SK-N-SH (cell line): ENCODE measurements at regions not wholly inside any gene's neighbourhood (a gene's known extent, or its start where the extent isn't known, plus 50 kb on each side); places are given as distances from the start of the nearest gene placed in this dataset.

Experiments used
- CTCF ChIA-PET: fragments of 300-600, 350-600 bp; formaldehyde crosslinking; extraction: SDS; loops from one replicate; lab custom pipeline; 2021; lab: Yijun Ruan, JAX
- POLR2A ChIA-PET: fragments of 350-600 bp; sonication (Branson Sonifier 250); formaldehyde crosslinking; extraction: SDS; loops from one replicate; lab custom pipeline; 2020; ENCODE audit warnings: antibody characterized with exemption, inconsistent platforms; lab: Yijun Ruan, JAX
- DNase-seq: peaks from one replicate; pipeline ENCODE4 v3.0.0; 2012
- H2AFZ ChIP-seq: fragments of 200-600 bp; sonication (generic); 2 replicates; pipeline ENCODE4 v1.8.1; 2016; ENCODE audit warnings: antibody characterized with exemption, mild to moderate bottlenecking, low read depth
- H3F3A ChIP-seq: fragments of 200-600 bp; sonication (generic); replicated peaks from 2 replicates; pipeline ENCODE3; 2016; ENCODE audit warnings: antibody characterized with exemption, mild to moderate bottlenecking; ENCODE audit not compliant: insufficient read depth
- H3K27ac ChIP-seq, 2 experiments: fragments of 200-500 bp in 1 of 2; fragments of 200-600 bp in 1 of 2; sonication (Bioruptor generic) in 1 of 2; sonication (generic), shearing (Covaris generic) in 1 of 2; 2 replicates each; pipeline versions ENCODE4 v1.5.1 to v1.6.1; 2014 to 2016; ENCODE audit warnings: low read depth in 2 of 2, inconsistent platforms in 1 of 2, low read length in 1 of 2, mild to moderate bottlenecking in 1 of 2, mixed read lengths in 1 of 2
- H3K27me3 ChIP-seq: fragments of 200-600 bp; sonication (generic), shearing (Covaris generic); 2 replicates; pipeline ENCODE4 v1.6.1; 2016; ENCODE audit warnings: mixed run types; ENCODE audit not compliant: insufficient read depth
- H3K36me3 ChIP-seq, 2 experiments: fragments of 200-500 bp in 1 of 2; fragments of 200-600 bp in 1 of 2; sonication (Bioruptor generic) in 1 of 2; sonication (generic) in 1 of 2; replicated peaks in 1 of 2; 2 replicates each; pipeline versions ENCODE3 to v1.5.1; 2014 to 2016; ENCODE audit warnings: low read length in 1 of 2, mild to moderate bottlenecking in 1 of 2; ENCODE audit not compliant: insufficient read depth in 2 of 2, control insufficient read depth in 1 of 2
- H3K4me1 ChIP-seq, 2 experiments: fragments of 200-500 bp in 1 of 2; fragments of 200-600 bp in 1 of 2; sonication (Bioruptor generic) in 1 of 2; sonication (generic), shearing (Covaris generic) in 1 of 2; 2 replicates each; pipeline versions ENCODE4 v1.5.1 to v1.6.1; 2014 to 2016; ENCODE audit warnings: low read depth in 1 of 2, low read length in 1 of 2, mixed run types in 1 of 2; ENCODE audit not compliant: insufficient read depth in 2 of 2, control insufficient read depth in 1 of 2
- H3K4me2 ChIP-seq: fragments of 200-600 bp; sonication (generic), shearing (Covaris generic); 2 replicates; pipeline ENCODE4 v1.6.1; 2017; ENCODE audit warnings: mixed run types
- H3K4me3 ChIP-seq, 2 experiments: fragments of 200-500 bp in 1 of 2; fragments of 200-600 bp in 1 of 2; sonication (Bioruptor generic) in 1 of 2; sonication (generic), shearing (Covaris generic) in 1 of 2; 2 replicates each; pipeline versions ENCODE4 v1.5.1 to v1.8.1; 2014 to 2016; ENCODE audit warnings: low read depth in 2 of 2, inconsistent platforms in 1 of 2, low read length in 1 of 2, mild to moderate bottlenecking in 1 of 2, mixed read lengths in 1 of 2, moderate library complexity in 1 of 2
- H3K79me2 ChIP-seq: fragments of 200-600 bp; sonication (generic); 2 replicates; pipeline ENCODE4 v1.8.1; 2017; ENCODE audit warnings: mild to moderate bottlenecking; ENCODE audit not compliant: insufficient read depth
- H3K9ac ChIP-seq: fragments of 200-600 bp; sonication (generic); 2 replicates; pipeline ENCODE4 v1.6.1; 2017; ENCODE audit warnings: mixed run types
- H3K9me2 ChIP-seq: fragments of 200-600 bp; sonication (generic); 2 replicates; pipeline ENCODE4 v1.6.1; 2017; ENCODE audit warnings: mixed run types
- H3K9me3 ChIP-seq: fragments of 200-600 bp; sonication (generic); 2 replicates; pipeline ENCODE4 v1.6.1; 2017; ENCODE audit warnings: mixed run types, mild to moderate bottlenecking, moderate library complexity
- H4K20me1 ChIP-seq: fragments of 200-600 bp; sonication (generic); 2 replicates; pipeline ENCODE4 v1.6.1; 2017; ENCODE audit warnings: mild to moderate bottlenecking, mixed run types; ENCODE audit not compliant: insufficient read depth
- CHD2 ChIP-seq: fragments of 150-350 bp; IDR thresholded peaks from 2 replicates; pipeline ENCODE4 v1.6.1; 2018; ENCODE audit warnings: low read length; ENCODE audit not compliant: partially characterized antibody
- EP300 ChIP-seq, 2 experiments: IDR thresholded peaks; 2 replicates each; pipeline versions ENCODE4 v1.4.0 to v1.6.1; 2012; ENCODE audit warnings: borderline replicate concordance in 1 of 2, low read depth in 1 of 2, low read length in 1 of 2
- FOSL2 ChIP-seq: IDR thresholded peaks from 2 replicates; pipeline ENCODE4 v1.4.0; 2012; ENCODE audit warnings: low read depth, mild to moderate bottlenecking, moderate library complexity, borderline replicate concordance
- FOXJ3 ChIP-seq: sonication (generic); formaldehyde crosslinking; IDR thresholded peaks from 2 replicates; pipeline ENCODE4 v1.5.1; 2020; ENCODE audit warnings: mild to moderate bottlenecking, missing genetic modification reagents
- FOXM1 ChIP-seq: IDR thresholded peaks from 2 replicates; pipeline ENCODE4 v1.4.0; 2012; ENCODE audit warnings: low read depth, mild to moderate bottlenecking
- GATA2 ChIP-seq: sonication (generic); formaldehyde crosslinking; IDR thresholded peaks from 2 replicates; pipeline ENCODE4 v1.5.0; 2020; ENCODE audit warnings: mild to moderate bottlenecking, missing genetic modification reagents
- JUND ChIP-seq: IDR thresholded peaks from 2 replicates; pipeline ENCODE4 v1.4.0; 2012
- MEF2A ChIP-seq: IDR thresholded peaks from 2 replicates; pipeline ENCODE4 v1.4.0; 2012; ENCODE audit warnings: low read depth, borderline replicate concordance
- NFIC ChIP-seq: IDR thresholded peaks from 2 replicates; pipeline ENCODE4 v1.4.0; 2012; ENCODE audit warnings: borderline replicate concordance
- RAD21 ChIP-seq: IDR thresholded peaks from 2 replicates; pipeline ENCODE4 v1.6.1; 2012; ENCODE audit warnings: mild to moderate bottlenecking, low read length
- SIN3A ChIP-seq: IDR thresholded peaks from 2 replicates; pipeline ENCODE4 v1.6.1; 2012; ENCODE audit warnings: low read depth, mild to moderate bottlenecking, low read length, moderate library complexity, borderline replicate concordance
- TAF1 ChIP-seq: IDR thresholded peaks from 2 replicates; pipeline ENCODE4 v1.6.1; 2012; ENCODE audit warnings: low read depth, mild to moderate bottlenecking, low read length, moderate library complexity, borderline replicate concordance
- TCF12 ChIP-seq: IDR thresholded peaks from 2 replicates; pipeline ENCODE4 v1.4.0; 2012
- USF2 ChIP-seq: fragments of 150-350 bp; IDR thresholded peaks from 2 replicates; pipeline ENCODE4 v1.6.1; 2017; ENCODE audit warnings: antibody characterized with exemption, low read length, low read depth, borderline replicate concordance
- YY1 ChIP-seq: IDR thresholded peaks from 2 replicates; pipeline ENCODE4 v1.4.0; 2012; ENCODE audit warnings: low read depth, mild to moderate bottlenecking
- ZBTB33 ChIP-seq: IDR thresholded peaks from 2 replicates; pipeline ENCODE4 v1.4.0; 2012; ENCODE audit warnings: low read depth, borderline replicate concordance
- WGBS: methylation state at CpG from one replicate; pipeline ENCODE4 v1.1.6; 2017; ENCODE audit warnings: low lambda C conversion rate; 5-methylcytosine and 5-hydroxymethylcytosine counted together

- H4K20me1 ChIP-seq = no peaks in the 10 kb centered on the region
- no peak overlapping the region for H3K4me3 ChIP-seq
- H3K27ac ChIP-seq = no peak overlapping the region
- no peak overlapping the region for H3K4me2 ChIP-seq
- no peaks in the 10 kb centered on the region for H3K9me3 ChIP-seq
- no peak overlapping the region for H3K9ac ChIP-seq
- ChIA-PET CTCF (interaction anchor here (0.5 kb wide), 1 partner anchor 17 kb away, joined by 3 read pairs; no protein-coding TSS in a partner anchor), POLR2A (no interaction called here)
- no peaks in the 10 kb centered on the region for H3K4me1 ChIP-seq
- no peaks in the 10 kb centered on the region for H3K27me3 ChIP-seq
- no peaks in the 10 kb centered on the region for H3F3A ChIP-seq
- WGBS = 0% methylated on average over 1 of the region's 1 CpG
- no peak for DNase-seq
- TF ChIP-seq MEF2A = no peak
- no peak for TF ChIP-seq EP300 (IDR thresholded peaks at IDR 0.05; ENCODE audit: borderline replicate concordance in 1 of 2, low read depth in 1 of 2, low read length in 1 of 2)
- TF ChIP-seq TAF1 = no peak
- TF ChIP-seq SIN3A = no peak
- TF ChIP-seq TCF12 = no peak
- TF ChIP-seq JUND = no peak
- no peak for TF ChIP-seq RAD21
- TF ChIP-seq FOXM1 = no peak
- TF ChIP-seq CHD2 = no peak
- TF ChIP-seq GATA2 (CRISPR knock-in tag) = no peak
- no peak for TF ChIP-seq ZBTB33
- TF ChIP-seq FOXJ3 (CRISPR knock-in tag) = no peak
- TF ChIP-seq USF2 = no peak
- no peak for TF ChIP-seq FOSL2
- H2AFZ ChIP-seq = no peak overlapping the region
- H3K79me2 ChIP-seq = no peaks in the 10 kb centered on the region
- H3K36me3 ChIP-seq = no peaks in the 10 kb centered on the region
- H3K9me2 ChIP-seq = no peaks in the 10 kb centered on the region
These were observed 517.0 kb downstream of the KCNH5 start for GRCh38 chr14:62528296-62528695.

- TF ChIP-seq YY1 (no peak), NFIC (no peak)
- WGBS = 7% methylated on average over 2 of the region's 2 CpGs
These were observed 513.1 kb downstream of the KCNH5 start for GRCh38 chr14:62532181-62532580.

More at GRCh38 chr14:62532181-62532580, 513.1 kb downstream of the KCNH5 start:
- Histone ChIP-seq H4K20me1 (no peaks in the 10 kb centered on the region), H3K4me3 (no peak overlapping the region), H3K79me2 (no peaks in the 10 kb centered on the region), H3K4me2 (no peak overlapping the region), H3K27me3 (no peaks in the 10 kb centered on the region), H2AFZ (no peak overlapping the region), H3K9ac (no peak overlapping the region), H3K4me1 (no peaks in the 10 kb centered on the region), H3K36me3 (no peaks in the 10 kb centered on the region), H3K9me3 (no peaks in the 10 kb centered on the region), H3F3A (no peaks in the 10 kb centered on the region), H3K27ac (no peak overlapping the region), H3K9me2 (no peaks in the 10 kb centered on the region)
- DNase-seq = no peak
- POLR2A ChIA-PET = no interaction called here
- CTCF ChIA-PET = no interaction called here
